ENCODE measurements at regions not wholly inside any gene's neighbourhood (a gene's known extent, or its start where the extent isn't known, plus 50 kb on each side); places are given as distances from the start of the nearest gene placed in this dataset.

DNA sequence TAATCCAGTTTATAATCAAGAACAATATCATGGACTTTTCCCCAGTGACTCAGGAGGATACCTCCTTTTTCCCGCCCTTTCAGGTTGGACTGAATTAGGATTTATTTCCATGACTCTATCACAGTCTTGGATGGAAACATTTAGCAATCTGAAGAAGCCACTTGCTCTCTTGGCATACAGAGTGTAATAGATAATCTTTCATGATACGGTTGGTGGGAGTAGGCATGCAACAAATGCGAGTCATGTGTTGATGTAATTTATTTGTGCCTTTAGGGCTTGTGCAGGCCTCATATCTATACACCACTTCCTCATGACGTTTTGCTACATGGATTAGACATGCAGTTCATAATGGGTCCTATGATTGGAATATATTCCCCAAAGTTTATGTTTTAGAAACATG is 54.2 kb upstream of the MCTP2 start:
- H2AFZ ChIP-seq (ENCODE audit: low read depth, low read length): no peak overlapping the region
- TF ChIP-seq NR3C1 (CRISPR knock-in tag; IDR thresholded peaks at IDR 0.05): no peak
- no peak for TF ChIP-seq ATF1 (CRISPR knock-in tag; IDR thresholded peaks at IDR 0.05)
- no peak for TF ChIP-seq ATF1 (tag; IDR thresholded peaks at IDR 0.05)
- TF ChIP-seq ZBTB11 (CRISPR knock-in tag; IDR thresholded peaks at IDR 0.05): no peak
- no peak for TF ChIP-seq TEAD4 (IDR thresholded peaks at IDR 0.05; ENCODE audit: low read length)
- no peak for TF ChIP-seq TEAD4 (CRISPR knock-in tag; IDR thresholded peaks at IDR 0.05; ENCODE audit: borderline replicate concordance)
- no peak for TF ChIP-seq LEF1 (IDR thresholded peaks at IDR 0.05)
- no peak for TF ChIP-seq ZNF583 (CRISPR knock-in tag; IDR thresholded peaks at IDR 0.05)
- TF ChIP-seq HMBOX1 (IDR thresholded peaks at IDR 0.05): no peak
- no peak for TF ChIP-seq DPF2 (IDR thresholded peaks at IDR 0.05)
- TF ChIP-seq YBX1 (IDR thresholded peaks at IDR 0.05): no peak
- no peak for TF ChIP-seq TCF7 (IDR thresholded peaks at IDR 0.05; ENCODE audit: borderline replicate concordance)
- no peak for TF ChIP-seq ZNF507 (tag; conservative IDR thresholded peaks at IDR 0.05)
- no peak for TF ChIP-seq FOS (IDR thresholded peaks at IDR 0.05; ENCODE audit: extremely low read depth, insufficient read length)
- no peak for TF ChIP-seq ZBTB7A (IDR thresholded peaks at IDR 0.05; ENCODE audit: borderline replicate concordance, control insufficient read depth, low read depth, low read length)
- TF ChIP-seq NUFIP1 (IDR thresholded peaks at IDR 0.05; ENCODE audit: partially characterized antibody): no peak
- no peak for TF ChIP-seq ZC3H11A (IDR thresholded peaks at IDR 0.05; ENCODE audit: low read depth, low read length)
- POLR2A ChIA-PET: no interaction called here
- no peaks in the 10 kb centered on the region for H4K20me1 ChIP-seq (replicated peaks; ENCODE audit: control insufficient read depth, insufficient read depth, low read length)
- DNase-seq (ENCODE audit: extremely low read depth in 1 of 4, low spot score in 3 of 4): no peak
- no peak overlapping the region for H3K27ac ChIP-seq (ENCODE audit: extremely low read depth, low read depth, low read length)
- BruUV-seq (replicated peaks): no TSS peak
- no peaks in the 10 kb centered on the region for H3K27me3 ChIP-seq (ENCODE audit: control insufficient read depth in 2 of 2, insufficient read depth in 2 of 2, low read length in 2 of 2)
- no peak overlapping the region for H3K4me2 ChIP-seq (ENCODE audit: insufficient read depth, low read length)
- no peak for FAIRE-seq
- no peaks in the 10 kb centered on the region for H3K4me1 ChIP-seq (replicated peaks in 1 of 2; ENCODE audit: control insufficient read depth in 2 of 2, insufficient read depth in 2 of 2, low read length in 2 of 2)
- intact Hi-C loops (cut with micrococcal nuclease): no loop called here
- no peak overlapping the region for H3K4me3 ChIP-seq
- WGBS (ENCODE audit: insufficient coverage, low coverage, missing lambda C conversion rate): 3% methylated on average over 4 of the region's 4 CpGs
- H3K9me3 ChIP-seq (replicated peaks; ENCODE audit: control insufficient read depth, insufficient read depth, low read depth, low read length): no peaks in the 10 kb centered on the region
- no peak for ATAC-seq
- no peaks in the 10 kb centered on the region for H3K36me3 ChIP-seq (ENCODE audit: control insufficient read depth, insufficient read depth, low read length)
- in situ Hi-C loops (cut with MboI): no loop called here
- no peaks in the 10 kb centered on the region for H3K79me2 ChIP-seq (ENCODE audit: control insufficient read depth, insufficient read depth, low read length)
- CTCF ChIA-PET (ENCODE audit: low intra/inter-chr PET ratio): no interaction called here
- no peak overlapping the region for H3K9ac ChIP-seq (ENCODE audit: insufficient read depth in 1 of 2, low read depth in 2 of 2, low read length in 2 of 2)
- no peaks in the 10 kb centered on the region for H3K9me1 ChIP-seq (ENCODE audit: control insufficient read depth, insufficient read depth, low read length)

All from K562 (cell line).